ENCODE measurements at regions not wholly inside any gene's neighbourhood (a gene's known extent, or its start where the extent isn't known, plus 50 kb on each side); places are given as distances from the start of the nearest gene placed in this dataset.

DNA sequence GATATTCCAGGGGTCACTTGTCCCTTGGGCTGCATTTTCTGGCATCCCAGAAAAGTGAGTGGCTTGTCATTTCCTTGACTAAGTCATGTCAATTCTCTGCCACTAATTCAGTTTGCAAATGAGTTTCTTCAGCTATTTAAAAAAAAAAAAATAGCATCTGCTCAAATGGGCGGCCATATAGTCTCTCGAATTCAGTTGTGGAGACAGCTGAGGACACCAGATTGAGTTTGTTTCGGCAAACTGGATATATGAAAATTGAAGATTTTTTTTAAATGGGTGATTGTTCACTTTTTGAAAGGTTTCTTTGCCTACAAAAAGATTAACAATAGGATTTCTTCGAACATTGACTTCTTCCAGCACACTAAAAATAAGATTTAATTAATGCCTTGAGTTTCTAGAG is 96.3 kb upstream of the TIAM2 start:
- TF ChIP-seq ISL1 (CRISPR knock-in tag; IDR thresholded peaks at IDR 0.05): no peak
- no peak for TF ChIP-seq ZFP3 (CRISPR knock-in tag; IDR thresholded peaks at IDR 0.05)
- TF ChIP-seq OSR1 (CRISPR knock-in tag; IDR thresholded peaks at IDR 0.05): no peak
- no peak for TF ChIP-seq ESRRG (CRISPR knock-in tag; IDR thresholded peaks at IDR 0.05)
- no peak for TF ChIP-seq ZFP30 (CRISPR knock-in tag; IDR thresholded peaks at IDR 0.05)
- no peak for TF ChIP-seq ZNF70 (CRISPR knock-in tag; IDR thresholded peaks at IDR 0.05)
- no peak for TF ChIP-seq TOX (CRISPR knock-in tag; IDR thresholded peaks at IDR 0.05; ENCODE audit: borderline replicate concordance)
- no peak for TF ChIP-seq BACH2 (CRISPR knock-in tag; IDR thresholded peaks at IDR 0.05; ENCODE audit: borderline replicate concordance)
- no peak for TF ChIP-seq TCF4 (CRISPR knock-in tag; IDR thresholded peaks at IDR 0.05; ENCODE audit: borderline replicate concordance)
- TF ChIP-seq, protein P1, sequence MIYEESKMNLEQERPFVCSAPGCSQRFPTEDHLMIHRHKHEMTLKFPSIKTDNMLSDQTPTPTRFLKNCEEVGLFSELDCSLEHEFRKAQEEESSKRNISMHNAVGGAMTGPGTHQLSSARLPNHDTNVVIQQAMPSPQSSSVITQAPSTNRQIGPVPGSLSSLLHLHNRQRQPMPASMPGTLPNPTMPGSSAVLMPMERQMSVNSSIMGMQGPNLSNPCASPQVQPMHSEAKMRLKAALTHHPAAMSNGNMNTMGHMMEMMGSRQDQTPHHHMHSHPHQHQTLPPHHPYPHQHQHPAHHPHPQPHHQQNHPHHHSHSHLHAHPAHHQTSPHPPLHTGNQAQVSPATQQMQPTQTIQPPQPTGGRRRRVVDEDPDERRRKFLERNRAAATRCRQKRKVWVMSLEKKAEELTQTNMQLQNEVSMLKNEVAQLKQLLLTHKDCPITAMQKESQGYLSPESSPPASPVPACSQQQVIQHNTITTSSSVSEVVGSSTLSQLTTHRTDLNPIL (CRISPR knock-in tag; IDR thresholded peaks at IDR 0.05; ENCODE audit: low read depth): no peak
- no peak for TF ChIP-seq CSDC2 (CRISPR knock-in tag; IDR thresholded peaks at IDR 0.05)
- TF ChIP-seq, protein P2, sequence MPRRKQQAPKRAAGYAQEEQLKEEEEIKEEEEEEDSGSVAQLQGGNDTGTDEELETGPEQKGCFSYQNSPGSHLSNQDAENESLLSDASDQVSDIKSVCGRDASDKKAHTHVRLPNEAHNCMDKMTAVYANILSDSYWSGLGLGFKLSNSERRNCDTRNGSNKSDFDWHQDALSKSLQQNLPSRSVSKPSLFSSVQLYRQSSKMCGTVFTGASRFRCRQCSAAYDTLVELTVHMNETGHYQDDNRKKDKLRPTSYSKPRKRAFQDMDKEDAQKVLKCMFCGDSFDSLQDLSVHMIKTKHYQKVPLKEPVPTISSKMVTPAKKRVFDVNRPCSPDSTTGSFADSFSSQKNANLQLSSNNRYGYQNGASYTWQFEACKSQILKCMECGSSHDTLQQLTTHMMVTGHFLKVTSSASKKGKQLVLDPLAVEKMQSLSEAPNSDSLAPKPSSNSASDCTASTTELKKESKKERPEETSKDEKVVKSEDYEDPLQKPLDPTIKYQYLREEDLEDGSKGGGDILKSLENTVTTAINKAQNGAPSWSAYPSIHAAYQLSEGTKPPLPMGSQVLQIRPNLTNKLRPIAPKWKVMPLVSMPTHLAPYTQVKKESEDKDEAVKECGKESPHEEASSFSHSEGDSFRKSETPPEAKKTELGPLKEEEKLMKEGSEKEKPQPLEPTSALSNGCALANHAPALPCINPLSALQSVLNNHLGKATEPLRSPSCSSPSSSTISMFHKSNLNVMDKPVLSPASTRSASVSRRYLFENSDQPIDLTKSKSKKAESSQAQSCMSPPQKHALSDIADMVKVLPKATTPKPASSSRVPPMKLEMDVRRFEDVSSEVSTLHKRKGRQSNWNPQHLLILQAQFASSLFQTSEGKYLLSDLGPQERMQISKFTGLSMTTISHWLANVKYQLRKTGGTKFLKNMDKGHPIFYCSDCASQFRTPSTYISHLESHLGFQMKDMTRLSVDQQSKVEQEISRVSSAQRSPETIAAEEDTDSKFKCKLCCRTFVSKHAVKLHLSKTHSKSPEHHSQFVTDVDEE (CRISPR knock-in tag; IDR thresholded peaks at IDR 0.05): no peak
- no peak for TF ChIP-seq RARB (CRISPR knock-in tag; IDR thresholded peaks at IDR 0.05)
- TF ChIP-seq SNAI2 (CRISPR knock-in tag; IDR thresholded peaks at IDR 0.05): no peak
- no peak for TF ChIP-seq ZNF565 (CRISPR knock-in tag; conservative IDR thresholded peaks at IDR 0.05; ENCODE audit: low read depth)
- TF ChIP-seq ARNTL (CRISPR knock-in tag; IDR thresholded peaks at IDR 0.05; ENCODE audit: borderline replicate concordance, low read depth): no peak
- TF ChIP-seq, protein P3, sequence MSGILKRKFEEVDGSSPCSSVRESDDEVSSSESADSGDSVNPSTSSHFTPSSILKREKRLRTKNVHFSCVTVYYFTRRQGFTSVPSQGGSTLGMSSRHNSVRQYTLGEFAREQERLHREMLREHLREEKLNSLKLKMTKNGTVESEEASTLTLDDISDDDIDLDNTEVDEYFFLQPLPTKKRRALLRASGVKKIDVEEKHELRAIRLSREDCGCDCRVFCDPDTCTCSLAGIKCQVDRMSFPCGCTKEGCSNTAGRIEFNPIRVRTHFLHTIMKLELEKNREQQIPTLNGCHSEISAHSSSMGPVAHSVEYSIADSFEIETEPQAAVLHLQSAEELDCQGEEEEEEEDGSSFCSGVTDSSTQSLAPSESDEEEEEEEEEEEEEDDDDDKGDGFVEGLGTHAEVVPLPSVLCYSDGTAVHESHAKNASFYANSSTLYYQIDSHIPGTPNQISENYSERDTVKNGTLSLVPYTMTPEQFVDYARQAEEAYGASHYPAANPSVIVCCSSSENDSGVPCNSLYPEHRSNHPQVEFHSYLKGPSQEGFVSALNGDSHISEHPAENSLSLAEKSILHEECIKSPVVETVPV (CRISPR knock-in tag; IDR thresholded peaks at IDR 0.05): no peak
- no peak for TF ChIP-seq PPARA (CRISPR knock-in tag; IDR thresholded peaks at IDR 0.05; ENCODE audit: borderline replicate concordance)
- TF ChIP-seq, protein P4, sequence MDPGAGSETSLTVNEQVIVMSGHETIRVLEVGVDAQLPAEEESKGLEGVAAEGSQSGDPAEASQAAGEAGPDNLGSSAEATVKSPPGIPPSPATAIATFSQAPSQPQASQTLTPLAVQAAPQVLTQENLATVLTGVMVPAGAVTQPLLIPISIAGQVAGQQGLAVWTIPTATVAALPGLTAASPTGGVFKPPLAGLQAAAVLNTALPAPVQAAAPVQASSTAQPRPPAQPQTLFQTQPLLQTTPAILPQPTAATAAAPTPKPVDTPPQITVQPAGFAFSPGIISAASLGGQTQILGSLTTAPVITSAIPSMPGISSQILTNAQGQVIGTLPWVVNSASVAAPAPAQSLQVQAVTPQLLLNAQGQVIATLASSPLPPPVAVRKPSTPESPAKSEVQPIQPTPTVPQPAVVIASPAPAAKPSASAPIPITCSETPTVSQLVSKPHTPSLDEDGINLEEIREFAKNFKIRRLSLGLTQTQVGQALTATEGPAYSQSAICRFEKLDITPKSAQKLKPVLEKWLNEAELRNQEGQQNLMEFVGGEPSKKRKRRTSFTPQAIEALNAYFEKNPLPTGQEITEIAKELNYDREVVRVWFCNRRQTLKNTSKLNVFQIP (CRISPR knock-in tag; IDR thresholded peaks at IDR 0.05; ENCODE audit: borderline replicate concordance, low read depth): no peak
- no peak for ATAC-seq

DNA sequence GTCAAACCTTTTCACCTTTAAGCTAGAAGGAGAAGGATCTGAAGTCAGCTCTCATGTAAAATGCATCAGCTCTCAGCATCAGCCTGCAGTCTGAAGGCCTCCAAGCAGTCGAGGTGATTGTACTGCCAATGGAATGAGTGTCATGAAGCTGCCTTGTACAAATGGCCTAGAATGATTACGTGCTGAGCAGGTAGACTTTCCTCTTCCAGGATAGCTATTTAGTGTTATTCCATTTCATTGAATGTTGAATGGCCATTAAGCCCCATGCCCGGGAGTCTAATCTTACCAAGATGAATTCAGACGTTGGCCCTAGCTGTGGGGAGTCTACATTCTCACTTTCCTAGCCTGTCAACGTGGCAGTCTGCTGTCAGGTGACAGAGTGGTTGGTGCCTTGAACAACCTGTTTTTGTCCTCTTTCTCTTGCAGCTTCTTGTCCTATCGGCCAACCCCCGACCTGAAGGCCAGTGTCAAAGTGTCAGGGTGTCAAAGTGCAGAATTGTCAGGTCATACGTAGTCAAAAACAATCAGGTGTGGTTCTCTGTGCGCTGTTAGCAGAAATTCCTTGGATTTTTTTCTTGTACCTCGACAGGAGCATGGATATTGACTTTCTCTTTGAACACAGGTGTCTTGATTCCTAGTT is 95.2 kb upstream of the TIAM2 start:
- ATAC-seq: no peak
- TF ChIP-seq, protein P5, sequence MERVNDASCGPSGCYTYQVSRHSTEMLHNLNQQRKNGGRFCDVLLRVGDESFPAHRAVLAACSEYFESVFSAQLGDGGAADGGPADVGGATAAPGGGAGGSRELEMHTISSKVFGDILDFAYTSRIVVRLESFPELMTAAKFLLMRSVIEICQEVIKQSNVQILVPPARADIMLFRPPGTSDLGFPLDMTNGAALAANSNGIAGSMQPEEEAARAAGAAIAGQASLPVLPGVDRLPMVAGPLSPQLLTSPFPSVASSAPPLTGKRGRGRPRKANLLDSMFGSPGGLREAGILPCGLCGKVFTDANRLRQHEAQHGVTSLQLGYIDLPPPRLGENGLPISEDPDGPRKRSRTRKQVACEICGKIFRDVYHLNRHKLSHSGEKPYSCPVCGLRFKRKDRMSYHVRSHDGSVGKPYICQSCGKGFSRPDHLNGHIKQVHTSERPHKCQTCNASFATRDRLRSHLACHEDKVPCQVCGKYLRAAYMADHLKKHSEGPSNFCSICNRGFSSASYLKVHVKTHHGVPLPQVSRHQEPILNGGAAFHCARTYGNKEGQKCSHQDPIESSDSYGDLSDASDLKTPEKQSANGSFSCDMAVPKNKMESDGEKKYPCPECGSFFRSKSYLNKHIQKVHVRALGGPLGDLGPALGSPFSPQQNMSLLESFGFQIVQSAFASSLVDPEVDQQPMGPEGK (CRISPR knock-in tag; IDR thresholded peaks at IDR 0.05; ENCODE audit: borderline replicate concordance): no peak
- no peak for TF ChIP-seq ZNF70 (CRISPR knock-in tag; IDR thresholded peaks at IDR 0.05)
- TF ChIP-seq ESRRG (CRISPR knock-in tag; IDR thresholded peaks at IDR 0.05): no peak
- no peak for TF ChIP-seq OSR1 (CRISPR knock-in tag; IDR thresholded peaks at IDR 0.05)
- TF ChIP-seq, protein P3 (CRISPR knock-in tag; IDR thresholded peaks at IDR 0.05): no peak
- TF ChIP-seq, protein P4 (CRISPR knock-in tag; IDR thresholded peaks at IDR 0.05; ENCODE audit: borderline replicate concordance, low read depth): no peak
- TF ChIP-seq ZFP30 (CRISPR knock-in tag; IDR thresholded peaks at IDR 0.05): no peak
- TF ChIP-seq, protein P2 (CRISPR knock-in tag; IDR thresholded peaks at IDR 0.05): no peak
- TF ChIP-seq TCF4 (CRISPR knock-in tag; IDR thresholded peaks at IDR 0.05; ENCODE audit: borderline replicate concordance): no peak
- no peak for TF ChIP-seq ZC3H10 (CRISPR knock-in tag; IDR thresholded peaks at IDR 0.05)
- no peak for TF ChIP-seq BACH2 (CRISPR knock-in tag; IDR thresholded peaks at IDR 0.05; ENCODE audit: borderline replicate concordance)
- TF ChIP-seq ZNF565 (CRISPR knock-in tag; conservative IDR thresholded peaks at IDR 0.05; ENCODE audit: low read depth): no peak
- TF ChIP-seq PPARA (CRISPR knock-in tag; IDR thresholded peaks at IDR 0.05; ENCODE audit: borderline replicate concordance): no peak

Measured in SK-N-SH treated with all-trans-retinoic acid at 6 μM for 48 hours (cell line).